ENCODE measurements at regions not wholly inside any gene's neighbourhood (a gene's known extent, or its start where the extent isn't known, plus 50 kb on each side); places are given as distances from the start of the nearest gene placed in this dataset.

GRCh38 chr11:91326280-91326679, 898.3 kb upstream of the FAT3 start:
- no peak for TF ChIP-seq CTCF (conservative IDR thresholded peaks at IDR 0.05; ENCODE audit: low read depth, low read length)
- TF ChIP-seq RFX5 (IDR thresholded peaks at IDR 0.05; ENCODE audit: low read depth, low read length): no peak
- no peak for TF ChIP-seq SMC3 (IDR thresholded peaks at IDR 0.05; ENCODE audit: low read depth, low read length)
- TF ChIP-seq MAFK (IDR thresholded peaks at IDR 0.05; ENCODE audit: low read depth, low read length): no peak

Measured in IMR-90 (cell line).